ENCODE measurements at regions not wholly inside any gene's neighbourhood (a gene's known extent, or its start where the extent isn't known, plus 50 kb on each side); places are given as distances from the start of the nearest gene placed in this dataset.

DNA sequence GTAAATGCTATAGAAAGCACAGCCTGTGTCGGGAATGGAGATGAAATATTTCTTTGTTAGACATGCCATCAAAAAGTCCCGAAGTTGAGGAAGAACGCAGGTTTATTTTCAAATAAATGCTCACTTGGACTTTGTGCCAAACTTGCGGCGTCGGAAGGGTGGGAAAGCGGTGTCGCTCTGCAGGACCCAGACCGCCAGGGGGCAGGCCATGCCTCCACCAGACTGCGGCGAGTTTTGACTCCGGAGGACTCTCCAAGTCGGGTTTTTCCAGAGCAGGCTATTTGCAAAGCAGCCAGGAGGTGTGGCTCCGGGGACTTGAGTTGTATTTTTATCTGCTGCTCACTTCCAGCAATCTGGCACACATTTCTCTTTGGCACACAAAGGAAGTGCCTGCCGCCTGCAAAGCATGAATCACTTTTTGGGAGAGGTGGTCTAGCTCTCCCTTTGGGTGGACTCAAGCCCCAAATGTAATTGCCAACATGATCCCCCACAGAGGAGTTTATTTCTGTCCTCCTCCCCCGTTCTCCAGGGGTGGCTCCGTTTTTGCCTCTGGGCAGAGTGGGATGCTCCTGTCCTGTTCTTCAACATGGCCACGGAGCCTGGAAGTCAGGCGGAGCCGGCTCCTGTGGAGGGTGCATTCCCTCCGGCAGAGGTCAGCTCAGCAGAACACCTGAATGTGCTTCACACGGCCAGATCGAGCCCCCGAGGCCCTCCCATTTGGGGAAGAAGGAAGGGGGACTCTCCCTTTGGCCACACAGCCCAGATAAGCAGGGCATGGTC is 82.3 kb upstream of the GPR26 start:
- H3K4me3 ChIP-seq = no peak overlapping the region
- H3K36me3 ChIP-seq = no peaks in the 10 kb centered on the region
- H3K27ac ChIP-seq = no peak overlapping the region
- H3K27me3 ChIP-seq = no peaks in the 10 kb centered on the region
- TF ChIP-seq, protein P1, sequence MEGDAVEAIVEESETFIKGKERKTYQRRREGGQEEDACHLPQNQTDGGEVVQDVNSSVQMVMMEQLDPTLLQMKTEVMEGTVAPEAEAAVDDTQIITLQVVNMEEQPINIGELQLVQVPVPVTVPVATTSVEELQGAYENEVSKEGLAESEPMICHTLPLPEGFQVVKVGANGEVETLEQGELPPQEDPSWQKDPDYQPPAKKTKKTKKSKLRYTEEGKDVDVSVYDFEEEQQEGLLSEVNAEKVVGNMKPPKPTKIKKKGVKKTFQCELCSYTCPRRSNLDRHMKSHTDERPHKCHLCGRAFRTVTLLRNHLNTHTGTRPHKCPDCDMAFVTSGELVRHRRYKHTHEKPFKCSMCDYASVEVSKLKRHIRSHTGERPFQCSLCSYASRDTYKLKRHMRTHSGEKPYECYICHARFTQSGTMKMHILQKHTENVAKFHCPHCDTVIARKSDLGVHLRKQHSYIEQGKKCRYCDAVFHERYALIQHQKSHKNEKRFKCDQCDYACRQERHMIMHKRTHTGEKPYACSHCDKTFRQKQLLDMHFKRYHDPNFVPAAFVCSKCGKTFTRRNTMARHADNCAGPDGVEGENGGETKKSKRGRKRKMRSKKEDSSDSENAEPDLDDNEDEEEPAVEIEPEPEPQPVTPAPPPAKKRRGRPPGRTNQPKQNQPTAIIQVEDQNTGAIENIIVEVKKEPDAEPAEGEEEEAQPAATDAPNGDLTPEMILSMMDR (IDR thresholded peaks at IDR 0.05) = peak; percentile 37 to 60 (median 56)
- TF ChIP-seq POLR2AphosphoS5 (IDR thresholded peaks at IDR 0.05; ENCODE audit: insufficient read depth in 1 of 2, low read depth in 1 of 2) = peak in 1 of 2 donors; percentile 60
- no peak for TF ChIP-seq POLR2A (IDR thresholded peaks at IDR 0.05)
- intact Hi-C loops (cut with DNase I) = loop anchor here (2.0 kb wide), 1 partner anchor 383 kb away; no protein-coding TSS in a partner anchor
- no peak for DNase-seq (ENCODE audit: extremely low spot score in 2 of 2)
- H3K4me1 ChIP-seq = peaks cover 12% of the 10 kb centered on the region
- H3K9me3 ChIP-seq = no peaks in the 10 kb centered on the region

DNA sequence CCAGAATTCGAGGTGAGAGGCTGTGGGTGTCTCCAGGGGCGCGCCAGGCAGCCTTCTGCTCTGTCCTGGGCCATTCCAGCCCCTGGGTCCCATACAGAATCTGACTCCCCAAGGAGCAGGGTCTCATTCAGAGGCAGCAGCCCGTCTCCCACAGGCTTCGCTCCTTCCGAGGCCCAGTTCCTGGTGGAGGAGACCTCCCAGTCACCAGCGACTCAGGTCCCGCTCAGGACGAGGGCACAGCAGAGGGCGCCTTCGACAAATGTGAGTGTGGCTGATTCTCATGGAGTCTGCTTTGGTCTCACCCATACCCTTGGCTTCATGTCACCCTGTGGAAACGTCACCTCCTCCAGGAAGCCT is 81.8 kb upstream of the GPR26 start:
- Histone ChIP-seq H3K27me3 (no peaks in the 10 kb centered on the region), H3K36me3 (no peaks in the 10 kb centered on the region), H3K4me3 (no peak overlapping the region), H3K4me1 (peaks cover 12% of the 10 kb centered on the region), H3K9me3 (no peaks in the 10 kb centered on the region), H3K27ac (no peak overlapping the region)
- intact Hi-C loops (cut with DNase I) = no loop called here
- no peak for DNase-seq (ENCODE audit: extremely low spot score in 2 of 2)
- TF ChIP-seq, protein P1 (IDR thresholded peaks at IDR 0.05) = no peak
- TF ChIP-seq POLR2A (IDR thresholded peaks at IDR 0.05) (no peak), POLR2AphosphoS5 (IDR thresholded peaks at IDR 0.05; ENCODE audit: insufficient read depth in 1 of 2, low read depth in 1 of 2) (no peak)

DNA sequence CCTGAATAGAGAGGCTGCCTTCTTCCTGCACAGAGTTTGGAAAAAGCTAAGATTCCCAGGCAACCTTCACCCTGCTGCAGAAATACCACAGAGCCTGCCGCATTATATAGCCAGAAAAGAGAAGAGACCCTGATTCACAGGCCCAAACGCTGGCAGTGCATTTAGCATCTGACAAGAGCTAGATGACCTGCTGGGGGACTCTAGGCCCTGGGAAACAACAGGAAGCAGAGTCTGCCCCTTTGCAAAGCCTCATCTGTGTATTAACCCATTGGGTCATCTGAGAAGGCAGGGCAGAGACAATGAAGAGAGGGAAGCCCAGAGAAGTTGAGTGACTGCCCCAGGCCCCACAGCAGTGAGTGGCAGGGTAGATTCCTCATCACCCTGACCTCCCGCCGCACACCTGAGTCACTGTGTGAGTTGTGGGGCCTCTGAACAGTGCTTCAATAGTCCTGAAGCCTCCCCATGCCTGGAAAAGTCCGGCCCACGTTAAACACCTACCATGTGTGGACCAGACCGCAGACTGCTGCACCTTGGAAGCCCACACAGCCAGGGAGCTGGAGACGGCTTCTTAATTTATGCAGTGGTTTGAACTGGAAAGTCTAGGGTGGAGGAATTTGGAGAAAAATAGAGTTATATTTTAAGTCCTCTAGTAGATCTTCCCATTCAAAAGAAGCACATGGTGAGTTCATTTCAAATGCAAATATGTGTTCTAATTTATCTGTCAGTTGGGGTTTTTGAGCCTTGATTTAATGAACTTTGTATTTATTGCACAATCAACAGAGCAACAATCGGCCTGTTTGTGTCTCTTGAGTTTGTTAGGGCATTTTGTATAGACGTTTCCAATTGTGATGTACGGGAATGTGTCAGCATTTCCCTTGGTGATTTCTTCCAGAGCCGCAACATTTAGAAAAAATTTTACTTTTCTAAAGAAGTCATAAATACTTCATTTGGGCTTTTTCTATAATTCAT is 80.4 kb upstream of the GPR26 start:
- Histone ChIP-seq H3K27me3 (no peaks in the 10 kb centered on the region), H3K36me3 (no peaks in the 10 kb centered on the region), H3K4me1 (peaks cover 12% of the 10 kb centered on the region), H3K27ac (no peak overlapping the region), H3K4me3 (no peak overlapping the region), H3K9me3 (no peaks in the 10 kb centered on the region)
- no peak for DNase-seq (ENCODE audit: extremely low spot score in 2 of 2)
- TF ChIP-seq, protein P1 (IDR thresholded peaks at IDR 0.05) = no peak
- TF ChIP-seq POLR2AphosphoS5 (IDR thresholded peaks at IDR 0.05; ENCODE audit: insufficient read depth in 1 of 2, low read depth in 1 of 2) = no peak
- TF ChIP-seq POLR2A (IDR thresholded peaks at IDR 0.05) = no peak
- intact Hi-C loops (cut with DNase I) = no loop called here

DNA sequence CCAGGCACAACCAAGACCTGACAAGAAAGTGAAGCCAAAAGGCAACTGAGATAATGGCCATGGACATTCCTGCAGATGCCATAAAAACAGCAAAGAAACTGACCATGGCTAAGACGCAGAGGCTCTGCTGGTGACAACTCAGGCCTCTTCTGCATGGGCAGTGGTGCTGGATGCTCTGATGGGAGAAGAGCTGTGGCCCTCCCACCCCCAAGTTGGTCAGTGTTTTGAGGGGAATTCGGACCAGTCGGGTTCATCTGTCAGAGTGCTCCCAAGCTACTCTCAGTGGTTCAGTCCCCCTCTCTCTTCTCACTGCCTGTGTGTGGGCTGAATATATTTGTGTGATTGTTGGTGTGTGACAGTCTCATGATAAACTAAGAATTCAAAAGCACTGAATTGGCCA is 79.0 kb upstream of the GPR26 start:
- Histone ChIP-seq H3K4me3 (no peak overlapping the region), H3K9me3 (no peaks in the 10 kb centered on the region), H3K4me1 (peaks cover 12% of the 10 kb centered on the region), H3K27ac (no peak overlapping the region), H3K36me3 (no peaks in the 10 kb centered on the region), H3K27me3 (no peaks in the 10 kb centered on the region)
- TF ChIP-seq POLR2AphosphoS5 (IDR thresholded peaks at IDR 0.05; ENCODE audit: insufficient read depth in 1 of 2, low read depth in 1 of 2) (no peak), POLR2A (IDR thresholded peaks at IDR 0.05) (no peak)
- TF ChIP-seq, protein P1 (IDR thresholded peaks at IDR 0.05) = no peak
- intact Hi-C loops (cut with DNase I) = no loop called here
- DNase-seq (ENCODE audit: extremely low spot score in 2 of 2) = peak in 1 of 2 donors; percentile 37

Measured in vagina (tissue), 2 donors.